CD4-positive, alpha-beta T cell treated with Interleukin-21 for 1 hour (primary cell): ENCODE measurements at regions not wholly inside any gene's neighbourhood (a gene's known extent, or its start where the extent isn't known, plus 50 kb on each side); places are given as distances from the start of the nearest gene placed in this dataset.

Source experiments
- DNase-seq: peaks from one replicate; pipeline ENCODE4 v3.0.0-alpha.2; 2020

- DNase-seq = peak; percentile 14
Observed at GRCh38 chr6:170160031-170160627, 130.7 kb downstream of the DLL1 start.

- DNase-seq = no peak
Observed at GRCh38 chr6:170159022-170159965, 131.6 kb downstream of the DLL1 start.

- no peak for DNase-seq
Observed at GRCh38 chr6:170158296-170159021, 132.4 kb downstream of the DLL1 start.

- no peak for DNase-seq
Observed at GRCh38 chr6:170157567-170158218, 133.2 kb downstream of the DLL1 start.

GRCh38 chr6:170156448-170157375 lies 134.2 kb downstream of the DLL1 start:
- no peak for DNase-seq

- DNase-seq = no peak
Observed at GRCh38 chr6:170155464-170156196, 135.2 kb downstream of the DLL1 start.

GRCh38 chr6:170153436-170154319 lies 137.2 kb downstream of the DLL1 start:
- no peak for DNase-seq

- DNase-seq = no peak
Observed at GRCh38 chr6:170152989-170153388, 137.9 kb downstream of the DLL1 start.

- no peak for DNase-seq
Observed at GRCh38 chr6:170152124-170152926, 138.6 kb downstream of the DLL1 start.

- no peak for DNase-seq
Observed at GRCh38 chr6:170151804-170152123, 139.1 kb downstream of the DLL1 start.

- DNase-seq = no peak
Observed at GRCh38 chr6:170151321-170151771, 139.5 kb downstream of the DLL1 start.

- DNase-seq = no peak
Observed at GRCh38 chr6:170150590-170150945, 140.3 kb downstream of the DLL1 start.

- no peak for DNase-seq
Observed at GRCh38 chr6:170149681-170150589, 140.9 kb downstream of the DLL1 start.

- no peak for DNase-seq
Observed at GRCh38 chr6:170148709-170149470, 142.0 kb downstream of the DLL1 start.

- peak; percentile 64 for DNase-seq
Observed at GRCh38 chr6:170147832-170148708, 142.8 kb downstream of the DLL1 start.

GRCh38 chr6:170147056-170147787 lies 143.7 kb downstream of the DLL1 start:
- no peak for DNase-seq
